GM20000 (cell line): ENCODE measurements at regions not wholly inside any gene's neighbourhood (a gene's known extent, or its start where the extent isn't known, plus 50 kb on each side); places are given as distances from the start of the nearest gene placed in this dataset.

Experiments
- DNase-seq: peaks from one replicate; pipeline ENCODE4 v3.0.0; 2012; ENCODE audit warnings: low spot score
- TF ChIP-seq, protein P1 (sequence below): IDR thresholded peaks from 2 replicates; pipeline ENCODE4 v1.5.1; 2012; ENCODE audit warnings: mild to moderate bottlenecking, control low read depth; ENCODE audit errors: extremely low read depth, missing control alignments

DNA sequence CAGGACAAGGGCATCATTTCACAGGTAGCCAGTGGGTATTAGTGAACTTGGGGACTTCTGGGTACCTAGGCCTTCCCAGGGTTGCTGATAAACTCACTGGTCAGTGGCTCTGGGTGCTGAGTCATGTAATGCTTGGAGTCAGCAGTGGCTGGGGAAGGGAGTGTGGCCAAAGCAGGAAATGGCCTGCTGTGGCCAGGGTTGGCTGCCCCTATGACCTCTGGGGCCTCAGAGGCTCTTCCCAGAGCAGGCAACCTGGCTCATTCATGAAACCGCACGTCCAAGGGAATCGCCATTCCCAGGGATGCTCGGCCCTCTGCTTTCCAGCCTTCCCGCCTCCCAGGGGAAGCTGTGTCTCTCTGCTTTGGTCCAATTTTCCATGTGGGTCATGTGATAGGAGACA is 294.9 kb downstream of the DYSF start:
- DNase-seq, result no peak
- TF ChIP-seq, protein P1, sequence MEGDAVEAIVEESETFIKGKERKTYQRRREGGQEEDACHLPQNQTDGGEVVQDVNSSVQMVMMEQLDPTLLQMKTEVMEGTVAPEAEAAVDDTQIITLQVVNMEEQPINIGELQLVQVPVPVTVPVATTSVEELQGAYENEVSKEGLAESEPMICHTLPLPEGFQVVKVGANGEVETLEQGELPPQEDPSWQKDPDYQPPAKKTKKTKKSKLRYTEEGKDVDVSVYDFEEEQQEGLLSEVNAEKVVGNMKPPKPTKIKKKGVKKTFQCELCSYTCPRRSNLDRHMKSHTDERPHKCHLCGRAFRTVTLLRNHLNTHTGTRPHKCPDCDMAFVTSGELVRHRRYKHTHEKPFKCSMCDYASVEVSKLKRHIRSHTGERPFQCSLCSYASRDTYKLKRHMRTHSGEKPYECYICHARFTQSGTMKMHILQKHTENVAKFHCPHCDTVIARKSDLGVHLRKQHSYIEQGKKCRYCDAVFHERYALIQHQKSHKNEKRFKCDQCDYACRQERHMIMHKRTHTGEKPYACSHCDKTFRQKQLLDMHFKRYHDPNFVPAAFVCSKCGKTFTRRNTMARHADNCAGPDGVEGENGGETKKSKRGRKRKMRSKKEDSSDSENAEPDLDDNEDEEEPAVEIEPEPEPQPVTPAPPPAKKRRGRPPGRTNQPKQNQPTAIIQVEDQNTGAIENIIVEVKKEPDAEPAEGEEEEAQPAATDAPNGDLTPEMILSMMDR, result no peak

DNA sequence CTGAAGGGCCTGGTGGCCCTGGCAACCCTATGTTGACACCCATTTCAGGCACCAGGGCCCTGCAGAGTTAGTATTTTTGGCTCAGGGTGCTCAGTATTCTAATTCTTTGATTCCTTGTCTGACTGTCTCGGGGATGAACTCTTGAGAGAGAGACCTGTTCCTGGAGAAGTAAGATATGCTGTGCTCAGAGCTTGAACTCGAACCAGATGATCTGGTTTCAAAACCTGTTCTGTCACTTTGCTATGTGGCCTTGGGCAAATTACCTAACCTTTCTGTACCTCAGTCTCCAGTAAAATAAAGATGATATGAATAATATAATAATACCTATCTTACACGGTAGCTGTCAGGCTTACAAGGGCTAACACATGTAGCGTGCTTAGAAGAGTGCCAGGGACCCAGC is 294.2 kb downstream of the DYSF start:
- DNase-seq, result no peak
- TF ChIP-seq, protein P1, result no peak

DNA sequence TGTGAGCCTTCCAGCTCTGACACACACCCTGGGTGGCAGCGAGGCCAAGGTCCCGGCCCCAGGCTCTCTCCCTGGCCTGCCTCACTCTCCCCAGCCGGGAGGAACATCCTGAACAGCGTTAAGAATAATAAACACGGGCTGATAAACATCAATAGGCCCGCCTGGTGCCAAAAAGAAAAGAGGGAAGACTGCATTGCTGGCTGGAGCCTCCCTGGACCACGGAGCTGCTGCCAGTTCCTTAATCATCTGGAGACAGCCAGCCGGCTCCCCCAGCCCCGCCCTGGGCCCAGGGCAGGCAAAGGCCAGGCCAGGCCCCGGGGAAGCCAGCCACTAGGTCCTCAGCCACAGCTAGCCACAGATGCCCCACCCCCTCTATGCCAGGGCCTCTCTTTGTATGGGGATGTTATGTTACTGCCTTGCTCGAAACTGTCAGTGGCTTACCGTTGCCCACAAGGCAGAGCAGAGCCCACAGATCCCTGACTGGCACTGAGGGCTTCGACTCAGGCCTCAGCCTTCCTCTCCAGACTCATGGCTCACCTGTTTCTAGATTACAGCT is 293.7 kb downstream of the DYSF start:
- no peak for DNase-seq
- TF ChIP-seq, protein P1, result no peak

DNA sequence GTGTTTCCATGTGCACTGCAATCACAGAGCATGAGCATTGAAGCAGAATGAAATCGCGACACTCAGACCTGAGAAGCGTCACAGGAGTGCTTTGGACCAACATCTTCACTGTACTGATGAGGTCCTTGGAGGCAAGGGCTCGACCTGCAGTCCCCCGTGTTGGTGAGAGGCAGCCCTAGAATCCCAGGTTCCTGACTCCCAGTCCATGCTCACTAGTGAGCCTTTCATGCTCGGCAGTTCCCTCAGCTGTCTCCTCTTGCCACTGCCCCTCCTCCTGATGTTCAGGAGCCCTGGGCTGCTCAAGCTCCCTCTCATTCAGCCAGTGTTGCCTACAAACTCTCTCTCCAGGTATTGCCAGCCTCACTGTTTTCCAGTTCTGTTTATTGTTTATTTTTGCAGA is 291.4 kb downstream of the DYSF start:
- TF ChIP-seq, protein P1, result no peak
- DNase-seq, result peak; percentile 1

DNA sequence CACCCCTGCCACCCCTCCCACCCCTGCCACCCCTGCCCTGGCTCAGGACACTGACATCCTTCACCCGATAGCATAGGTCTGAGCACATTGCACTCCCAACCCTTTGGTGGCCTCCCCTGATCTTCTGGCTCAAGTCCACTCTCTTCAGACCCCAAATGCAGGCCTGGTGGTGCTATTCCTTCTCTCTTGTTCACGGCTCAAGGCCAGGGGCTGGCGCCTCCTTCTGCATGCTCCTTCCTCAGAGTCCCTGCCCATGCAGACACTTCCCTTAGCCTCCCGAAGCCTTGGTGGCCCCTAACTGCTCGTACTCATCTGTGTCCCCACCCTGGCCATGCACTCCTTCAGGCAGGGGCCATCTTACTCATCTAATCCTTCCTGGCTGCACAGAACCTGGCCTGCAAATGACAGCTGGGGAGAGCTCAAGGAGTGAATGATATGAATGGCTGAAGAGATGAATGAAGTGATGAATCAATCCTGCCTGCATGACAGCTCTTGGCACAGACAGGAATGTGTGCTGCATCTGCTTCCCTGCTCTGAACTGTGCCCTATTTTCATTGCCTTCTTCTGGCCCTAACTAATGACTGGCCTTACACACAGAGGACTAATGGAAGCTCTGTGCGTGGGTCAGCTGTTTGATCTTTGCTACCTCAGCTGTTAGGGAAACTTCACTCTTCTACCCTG is 290.8 kb downstream of the DYSF start:
- TF ChIP-seq, protein P1, result no peak

DNA sequence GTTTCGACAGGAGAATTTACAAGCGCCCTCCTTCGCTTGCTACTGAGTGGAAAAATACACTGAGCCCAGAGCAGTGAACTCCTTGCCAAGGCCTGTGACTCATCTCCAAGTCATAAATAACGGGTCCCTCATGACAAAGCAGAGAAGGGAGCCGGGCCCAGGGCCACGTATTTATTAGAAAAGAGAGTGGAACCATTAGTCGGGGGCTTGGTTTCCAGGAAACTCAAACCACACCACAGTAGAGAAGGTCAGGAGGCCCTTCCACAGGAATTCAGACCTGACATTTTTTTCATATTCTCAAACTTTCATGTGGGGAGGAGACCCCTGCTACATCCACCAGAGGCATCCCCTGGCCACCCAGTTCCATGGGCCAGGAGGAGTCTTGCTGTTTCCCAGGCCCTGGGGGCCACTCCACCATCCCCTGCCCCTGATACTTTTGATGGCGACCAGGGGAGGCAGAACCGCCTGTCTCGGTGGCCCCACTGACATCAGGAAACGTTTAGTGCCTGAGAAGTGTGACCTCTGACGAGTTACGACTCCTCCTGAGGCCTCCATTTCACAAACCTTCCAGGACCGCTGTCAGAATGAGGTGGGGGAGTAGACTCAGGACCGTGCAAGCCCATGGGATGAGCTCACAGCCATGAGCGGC is 289.7 kb downstream of the DYSF start:
- DNase-seq, result no peak

More for the DNA sequence above, 290.8 kb downstream of the DYSF start:
- no peak for DNase-seq

DNA sequence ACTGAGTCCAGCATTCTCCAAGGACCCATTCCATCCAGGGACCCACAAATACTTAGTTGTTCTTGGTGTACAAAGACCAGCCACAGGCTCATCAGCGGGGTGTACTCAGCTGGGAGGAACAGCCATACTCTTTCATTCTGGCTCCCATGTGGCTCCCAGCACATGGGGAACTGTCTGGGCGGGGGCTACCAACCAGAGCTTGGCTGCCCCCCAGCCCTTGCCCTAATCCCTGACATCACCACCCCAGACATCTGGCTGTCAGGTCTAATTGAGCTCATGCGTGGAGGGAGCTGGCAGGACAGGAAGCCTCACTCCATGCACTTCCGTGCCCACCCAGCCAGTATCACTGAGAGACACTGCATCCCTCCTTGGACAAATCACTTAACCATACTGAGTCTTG is 283.6 kb downstream of the DYSF start:
- TF ChIP-seq, protein P1, result no peak
- DNase-seq, result no peak

More for the DNA sequence above, 289.7 kb downstream of the DYSF start:
- TF ChIP-seq, protein P1, result no peak
